ENCODE measurements at regions not wholly inside any gene's neighbourhood (a gene's known extent, or its start where the extent isn't known, plus 50 kb on each side); places are given as distances from the start of the nearest gene placed in this dataset.
A peak's percentile ranks its signal among the peaks of the same experiment; 100 is the strongest.

DNA sequence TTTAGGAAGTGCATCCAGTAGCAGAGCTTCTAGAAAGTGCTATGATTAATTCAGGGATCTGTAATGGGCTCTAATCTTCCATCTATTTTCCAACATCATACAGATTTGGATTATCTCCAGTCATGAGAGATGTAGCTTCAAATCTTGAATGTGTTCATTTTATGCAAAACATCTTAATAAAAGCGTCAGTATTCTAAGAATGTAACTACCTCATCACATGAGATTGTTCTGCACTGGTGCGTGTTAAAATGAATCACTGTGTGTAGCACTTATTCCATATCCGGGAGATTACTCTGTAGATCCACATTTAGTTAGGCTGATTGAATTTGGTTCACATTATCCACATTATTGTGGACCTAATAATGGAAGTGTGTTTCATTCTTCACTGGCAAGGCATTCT lies 344.9 kb upstream of the CHRM2 start:
- Histone ChIP-seq H2BK5ac (ENCODE audit: low read depth, low read length, poor library complexity, severe bottlenecking) (no peak overlapping the region), H3K36me3 (ENCODE audit: control insufficient read depth, insufficient read depth, low read length) (no peaks in the 10 kb centered on the region), H3K4me1 (ENCODE audit: control insufficient read depth, insufficient read depth, low read length) (peaks cover 3% of the 10 kb centered on the region; the same call in 1 of the 2 replicates), H2BK20ac (ENCODE audit: low read depth, low read length) (no peak overlapping the region), H4K91ac (ENCODE audit: insufficient read depth, low read depth, low read length) (no peak overlapping the region), H3K23ac (ENCODE audit: low read depth, low read length) (no peak overlapping the region), H2AK5ac (ENCODE audit: low read depth, low read length) (no peak overlapping the region), H3K4me2 (ENCODE audit: low read depth, low read length) (no peak overlapping the region), H3K9me3 (ENCODE audit: control insufficient read depth, insufficient read depth, low read length) (peaks cover 4% of the 10 kb centered on the region), H2AFZ (replicated peaks; ENCODE audit: low read length, poor library complexity) (no peak overlapping the region), H2BK120ac (ENCODE audit: low read depth, low read length) (no peak overlapping the region), H3K56ac (ENCODE audit: extremely low read depth, insufficient read depth, low read length) (no peak overlapping the region), H3K18ac (ENCODE audit: low read depth, low read length) (no peak overlapping the region), H3K9me1 (ENCODE audit: insufficient read depth, low read length) (0 out of 2 replicates have a peak, but pooled peaks cover 3% of the 10 kb centered on the region), H4K5ac (ENCODE audit: low read depth, low read length) (no peak overlapping the region), H3K4me3 (ENCODE audit: insufficient read depth, low read depth, low read length) (no peak overlapping the region), H4K20me1 (ENCODE audit: insufficient read depth, low read length) (no peaks in the 10 kb centered on the region), H3K4ac (ENCODE audit: low read depth, low read length) (no peak overlapping the region), H2BK15ac (ENCODE audit: low read depth, low read length) (no peak overlapping the region), H4K8ac (ENCODE audit: low read depth in 2 of 2, low read length in 2 of 2) (no peak overlapping the region), H3K9ac (ENCODE audit: low read depth, low read length) (no peak overlapping the region), H3K27ac (ENCODE audit: insufficient read depth, low read length) (no peak overlapping the region), H3K14ac (replicated peaks; ENCODE audit: low read depth, low read length) (no peak overlapping the region), H3K27me3 (ENCODE audit: control insufficient read depth, insufficient read depth, low read length) (no peaks in the 10 kb centered on the region), H2AK9ac (replicated peaks; ENCODE audit: low read depth, low read length, poor library complexity) (no peak overlapping the region), H3K79me1 (ENCODE audit: low read depth in 1 of 2, low read length in 2 of 2) (no peaks in the 10 kb centered on the region)
- TF ChIP-seq MAZ (IDR thresholded peaks at IDR 0.05; ENCODE audit: borderline replicate concordance, low read depth, low read length): no peak
- TF ChIP-seq RCOR1 (IDR thresholded peaks at IDR 0.05; ENCODE audit: insufficient replicate concordance, low read length): no peak
- TF ChIP-seq BHLHE40 (IDR thresholded peaks at IDR 0.05; ENCODE audit: low read depth, low read length): no peak
- TF ChIP-seq POLR2A (IDR thresholded peaks at IDR 0.05; ENCODE audit: low read depth, low read length): no peak
- no peak for TF ChIP-seq FOS (IDR thresholded peaks at IDR 0.05; ENCODE audit: low read depth, low read length)
- TF ChIP-seq, protein P1, sequence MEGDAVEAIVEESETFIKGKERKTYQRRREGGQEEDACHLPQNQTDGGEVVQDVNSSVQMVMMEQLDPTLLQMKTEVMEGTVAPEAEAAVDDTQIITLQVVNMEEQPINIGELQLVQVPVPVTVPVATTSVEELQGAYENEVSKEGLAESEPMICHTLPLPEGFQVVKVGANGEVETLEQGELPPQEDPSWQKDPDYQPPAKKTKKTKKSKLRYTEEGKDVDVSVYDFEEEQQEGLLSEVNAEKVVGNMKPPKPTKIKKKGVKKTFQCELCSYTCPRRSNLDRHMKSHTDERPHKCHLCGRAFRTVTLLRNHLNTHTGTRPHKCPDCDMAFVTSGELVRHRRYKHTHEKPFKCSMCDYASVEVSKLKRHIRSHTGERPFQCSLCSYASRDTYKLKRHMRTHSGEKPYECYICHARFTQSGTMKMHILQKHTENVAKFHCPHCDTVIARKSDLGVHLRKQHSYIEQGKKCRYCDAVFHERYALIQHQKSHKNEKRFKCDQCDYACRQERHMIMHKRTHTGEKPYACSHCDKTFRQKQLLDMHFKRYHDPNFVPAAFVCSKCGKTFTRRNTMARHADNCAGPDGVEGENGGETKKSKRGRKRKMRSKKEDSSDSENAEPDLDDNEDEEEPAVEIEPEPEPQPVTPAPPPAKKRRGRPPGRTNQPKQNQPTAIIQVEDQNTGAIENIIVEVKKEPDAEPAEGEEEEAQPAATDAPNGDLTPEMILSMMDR (conservative IDR thresholded peaks at IDR 0.05; ENCODE audit: low read depth, low read length): no peak
- dilution Hi-C loops (cut with HindIII; ENCODE audit: low sequenced_read_pairs, unreplicated experiment) (no loop called here), intact Hi-C loops (cut with micrococcal nuclease) (no loop called here), in situ Hi-C loops (cut with MboI; ENCODE audit: low sequenced_read_pairs) (no loop called here)
- peak; percentile 4 for DNase-seq
- no TSS peak for BruUV-seq (replicated peaks)
- no peak for ATAC-seq (ENCODE audit: low read depth)
- ChIA-PET POLR2A (ENCODE audit: unreplicated experiment) (no interaction called here), CTCF (no interaction called here)
- no CpG with 5 or more reads among the region's 3 CpGs for WGBS, 2 experiments (ENCODE audit: extremely low coverage in 2 of 2, insufficient read length in 1 of 2)
